Lung (tissue), 11 donors: ENCODE measurements at regions not wholly inside any gene's neighbourhood (a gene's known extent, or its start where the extent isn't known, plus 50 kb on each side); places are given as distances from the start of the nearest gene placed in this dataset.
A peak's percentile ranks its signal among the peaks of the same experiment; 100 is the strongest.

Experiments
- ATAC-seq: fragments of 200-7000 bp; cut with Tn5 transposase; one replicate; pipeline ENCODE4 v1.9.1; 2020; ENCODE audit warnings: moderate number of reproducible peaks; ENCODE audit not compliant: insufficient read depth, low FRiP score
- DNase-seq, 3 donors: peaks; one replicate each; pipeline ENCODE4 v3.0.0-alpha.2; 2013 to 2017
- H3K27ac ChIP-seq, 2 donors: one replicate each; pipeline ENCODE4 v1.5.1; 2013; ENCODE audit warnings: mild to moderate bottlenecking in 2 of 2, moderate library complexity in 2 of 2, control low read depth in 1 of 2, inconsistent platforms in 1 of 2, low read depth in 1 of 2, low read length in 1 of 2
- H3K27me3 ChIP-seq, 3 donors: one replicate each; pipeline ENCODE4 v1.5.1; 2013; ENCODE audit warnings: low read length in 2 of 3; ENCODE audit not compliant: control insufficient read depth in 3 of 3, insufficient read depth in 3 of 3
- H3K36me3 ChIP-seq, 4 donors: one replicate each; pipeline ENCODE4 v1.5.1; 2013; ENCODE audit warnings: low read length in 4 of 4, mild to moderate bottlenecking in 1 of 4, moderate library complexity in 1 of 4; ENCODE audit not compliant: control insufficient read depth in 4 of 4, insufficient read depth in 4 of 4
- H3K4me1 ChIP-seq, 5 donors: one replicate each; pipeline ENCODE4 v1.5.1; 2013; ENCODE audit warnings: low read length in 5 of 5, mild to moderate bottlenecking in 2 of 5, moderate library complexity in 1 of 5; ENCODE audit not compliant: control insufficient read depth in 5 of 5, insufficient read depth in 5 of 5
- H3K4me3 ChIP-seq: one replicate; pipeline ENCODE4 v1.5.1; 2013; ENCODE audit warnings: mild to moderate bottlenecking, control low read depth, moderate library complexity
- H3K9ac ChIP-seq, 2 donors: one replicate each; pipeline ENCODE4 v1.5.1; 2013; ENCODE audit warnings: low read length in 2 of 2, control low read depth in 1 of 2; ENCODE audit not compliant: insufficient read depth in 1 of 2
- H3K9me3 ChIP-seq, 4 donors: one replicate each; pipeline ENCODE4 v1.5.1; 2013; ENCODE audit warnings: low read length in 3 of 4, mild to moderate bottlenecking in 1 of 4, moderate library complexity in 1 of 4; ENCODE audit not compliant: control insufficient read depth in 4 of 4, insufficient read depth in 3 of 4
- WGBS, 2 donors: extraction: QIAGEN DNeasy Blood & Tissue Kit; methylation state at CpG; one replicate each; pipeline ENCODE4 v1.1.7; 2013; 5-methylcytosine and 5-hydroxymethylcytosine counted together
- TF ChIP-seq, protein P1 (sequence below): IDR thresholded peaks from 2 replicates; pipeline ENCODE4 v1.5.1; 2012; ENCODE audit warnings: mild to moderate bottlenecking; ENCODE audit errors: control extremely low read depth, extremely low read depth
- donor health status: control.
- donor health status: control.
- donor health status: Bipolar disorder and iron deficiency.
- donor health status: healthy.
- donor health status: DM: yes; HTN: yes; CAD: no.

- TF ChIP-seq, protein P1, sequence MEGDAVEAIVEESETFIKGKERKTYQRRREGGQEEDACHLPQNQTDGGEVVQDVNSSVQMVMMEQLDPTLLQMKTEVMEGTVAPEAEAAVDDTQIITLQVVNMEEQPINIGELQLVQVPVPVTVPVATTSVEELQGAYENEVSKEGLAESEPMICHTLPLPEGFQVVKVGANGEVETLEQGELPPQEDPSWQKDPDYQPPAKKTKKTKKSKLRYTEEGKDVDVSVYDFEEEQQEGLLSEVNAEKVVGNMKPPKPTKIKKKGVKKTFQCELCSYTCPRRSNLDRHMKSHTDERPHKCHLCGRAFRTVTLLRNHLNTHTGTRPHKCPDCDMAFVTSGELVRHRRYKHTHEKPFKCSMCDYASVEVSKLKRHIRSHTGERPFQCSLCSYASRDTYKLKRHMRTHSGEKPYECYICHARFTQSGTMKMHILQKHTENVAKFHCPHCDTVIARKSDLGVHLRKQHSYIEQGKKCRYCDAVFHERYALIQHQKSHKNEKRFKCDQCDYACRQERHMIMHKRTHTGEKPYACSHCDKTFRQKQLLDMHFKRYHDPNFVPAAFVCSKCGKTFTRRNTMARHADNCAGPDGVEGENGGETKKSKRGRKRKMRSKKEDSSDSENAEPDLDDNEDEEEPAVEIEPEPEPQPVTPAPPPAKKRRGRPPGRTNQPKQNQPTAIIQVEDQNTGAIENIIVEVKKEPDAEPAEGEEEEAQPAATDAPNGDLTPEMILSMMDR, result no peak
- Histone ChIP-seq H3K9ac (no peak overlapping the region), H3K4me3 (no peak overlapping the region), H3K27ac (no peak overlapping the region), H3K9me3 (no peaks in the 10 kb centered on the region), H3K27me3 (no peaks in the 10 kb centered on the region), H3K36me3 (no peaks in the 10 kb centered on the region), H3K4me1 (peaks cover 0 to 14% (median 3%) of the 10 kb centered on the region in 5 donors)
- WGBS, 2 donors, result 89 to 97% methylated on average over 1 of the region's 1 CpG
- ATAC-seq (no peak), DNase-seq (no peak)
Observed at GRCh38 chr1:172932981-172933380, 117.8 kb downstream of the TNFSF18 start.

- DNase-seq (no peak), ATAC-seq (no peak)
- Histone ChIP-seq H3K9me3 (no peaks in the 10 kb centered on the region), H3K27ac (peak overlapping the region; percentile 48 to 57), H3K9ac (no peak overlapping the region), H3K4me1 (peaks cover 0 to 7% (median 2%) of the 10 kb centered on the region in 5 donors), H3K36me3 (no peaks in the 10 kb centered on the region), H3K27me3 (no peaks in the 10 kb centered on the region), H3K4me3 (no peak overlapping the region)
- 75% methylated on average over 4 of the region's 4 CpGs for WGBS, 2 donors
- TF ChIP-seq, protein P1, result no peak
Observed at GRCh38 chr1:172934417-172934762, 116.4 kb downstream of the TNFSF18 start.

DNA sequence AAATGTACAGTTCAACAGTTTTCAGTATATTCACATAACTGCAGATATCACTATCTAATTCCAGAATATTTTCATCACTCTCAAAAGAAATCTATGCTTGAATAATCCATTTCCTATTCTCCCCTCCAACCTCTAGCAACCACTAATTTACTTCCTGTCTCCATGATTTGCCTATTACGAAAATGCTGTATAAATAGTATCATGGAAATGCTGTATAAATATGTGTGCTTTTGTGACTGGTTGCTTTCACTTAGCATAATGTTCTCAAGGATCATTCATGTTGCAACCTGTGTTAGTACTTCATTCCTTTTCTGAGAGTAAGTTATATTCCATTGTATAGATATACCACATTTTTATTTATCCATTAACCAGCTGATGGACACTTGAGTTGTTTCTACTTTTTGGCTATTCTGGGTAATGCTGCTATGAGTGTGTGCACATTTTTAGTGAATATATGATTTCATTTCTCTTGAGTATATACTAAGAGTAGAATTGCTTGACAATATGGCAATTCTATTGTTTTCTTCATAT lies 115.6 kb downstream of the TNFSF18 start:
- ATAC-seq, result no peak
- peaks cover 0 to 7% (median 5%) of the 10 kb centered on the region in 5 donors for H3K4me1 ChIP-seq
- H3K9ac ChIP-seq, result no peak overlapping the region
- no peak overlapping the region for H3K4me3 ChIP-seq
- 47 to 51% methylated on average over 1 of the region's 1 CpG for WGBS, 2 donors
- no peaks in the 10 kb centered on the region for H3K36me3 ChIP-seq
- TF ChIP-seq, protein P1, result no peak
- no peaks in the 10 kb centered on the region for H3K27me3 ChIP-seq
- DNase-seq, result no peak
- no peak overlapping the region for H3K27ac ChIP-seq
- no peaks in the 10 kb centered on the region for H3K9me3 ChIP-seq

DNA sequence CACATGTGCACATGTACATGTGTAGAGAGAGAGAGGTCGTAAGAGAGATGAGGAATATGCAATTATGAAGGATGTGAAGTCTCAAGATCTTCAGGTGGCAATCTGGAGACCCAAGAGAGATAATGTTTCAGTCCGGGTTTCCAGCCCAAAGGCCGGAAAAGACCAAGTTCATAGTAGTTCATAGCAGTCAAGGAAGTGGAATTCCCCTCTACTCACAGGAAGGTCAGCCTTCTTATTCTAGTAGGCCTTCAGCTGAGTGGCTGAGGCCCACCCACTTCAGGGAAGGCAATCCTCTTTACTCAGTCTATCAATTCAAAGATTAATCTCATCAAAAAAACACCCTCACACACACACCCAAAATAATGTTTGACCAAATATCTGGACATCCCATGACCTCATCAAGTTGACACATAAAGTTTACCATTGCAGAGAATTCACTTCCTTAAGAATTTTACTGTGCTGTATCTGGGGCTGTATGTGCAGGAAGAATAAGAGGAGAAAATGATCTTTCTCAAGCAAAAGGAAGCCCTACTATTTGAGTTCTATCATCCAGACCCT lies 114.6 kb downstream of the TNFSF18 start:
- no peaks in the 10 kb centered on the region for H3K36me3 ChIP-seq

More for the DNA sequence above, 114.6 kb downstream of the TNFSF18 start:
- no peaks in the 10 kb centered on the region for H3K9me3 ChIP-seq
- ATAC-seq (no peak), DNase-seq (no peak)
- TF ChIP-seq, protein P1, result no peak
- H3K27me3 ChIP-seq, result no peaks in the 10 kb centered on the region
- H3K4me1 ChIP-seq, result peaks cover 0 to 15% (median 6%) of the 10 kb centered on the region in 5 donors
- H3K4me3 ChIP-seq, result no peak overlapping the region
- H3K9ac ChIP-seq, result no peak overlapping the region
- 92 to 93% methylated on average over 3 of the region's 3 CpGs for WGBS, 2 donors
- no peak overlapping the region for H3K27ac ChIP-seq
